ENCODE measurements at regions not wholly inside any gene's neighbourhood (a gene's known extent, or its start where the extent isn't known, plus 50 kb on each side); places are given as distances from the start of the nearest gene placed in this dataset.

- no peak for DNase-seq
Measured at GRCh38 chr12:34386016-34386415, 363.7 kb downstream of the ALG10 start.

GRCh38 chr12:34386621-34387255, 364.4 kb downstream of the ALG10 start:
- DNase-seq = no peak

DNA sequence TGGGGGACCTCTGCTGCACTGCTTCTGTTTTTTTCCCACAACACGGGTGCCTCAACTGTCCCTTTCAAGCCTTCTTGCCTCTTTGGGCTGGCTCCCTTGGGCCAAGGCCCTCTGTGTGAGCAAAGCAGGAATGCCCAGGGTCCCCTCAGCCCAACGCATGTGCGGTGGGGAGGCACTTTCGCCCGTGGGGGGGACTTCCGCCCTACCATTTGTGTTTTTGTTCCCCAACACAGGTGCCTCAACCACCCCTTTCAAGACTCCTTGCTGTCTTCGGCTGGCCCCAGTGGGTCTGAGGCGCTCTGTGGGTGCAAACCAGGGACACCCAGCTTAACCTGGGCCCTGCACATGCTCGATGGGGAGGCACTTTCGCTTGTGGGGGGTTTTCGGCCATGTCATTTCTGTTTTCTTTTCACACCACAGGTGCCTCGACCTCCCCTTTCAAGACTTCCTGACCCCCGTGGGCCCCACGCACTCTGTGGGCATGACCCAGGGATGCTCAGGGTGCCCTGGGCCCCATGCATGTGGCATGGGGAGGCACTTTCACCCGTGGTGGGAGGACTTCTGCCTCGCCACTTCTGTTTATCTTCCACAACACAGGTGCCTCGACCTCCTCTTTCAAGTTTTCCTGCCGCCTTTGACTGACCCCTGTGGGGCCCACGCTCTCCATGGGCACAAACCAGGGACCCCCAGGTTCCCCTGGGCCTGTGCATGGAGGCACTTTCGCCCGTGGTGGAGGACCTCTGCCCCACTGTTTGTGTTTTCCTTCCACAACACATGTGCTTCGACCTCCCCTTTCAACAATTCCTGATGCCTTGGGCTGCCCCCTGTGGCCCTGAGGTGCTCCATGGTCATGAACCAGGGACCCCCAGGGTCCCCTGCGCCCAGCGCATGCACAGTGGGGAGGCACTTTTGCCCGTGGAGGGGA, 365.7 kb downstream of the ALG10 start:
- DNase-seq = no peak

DNA sequence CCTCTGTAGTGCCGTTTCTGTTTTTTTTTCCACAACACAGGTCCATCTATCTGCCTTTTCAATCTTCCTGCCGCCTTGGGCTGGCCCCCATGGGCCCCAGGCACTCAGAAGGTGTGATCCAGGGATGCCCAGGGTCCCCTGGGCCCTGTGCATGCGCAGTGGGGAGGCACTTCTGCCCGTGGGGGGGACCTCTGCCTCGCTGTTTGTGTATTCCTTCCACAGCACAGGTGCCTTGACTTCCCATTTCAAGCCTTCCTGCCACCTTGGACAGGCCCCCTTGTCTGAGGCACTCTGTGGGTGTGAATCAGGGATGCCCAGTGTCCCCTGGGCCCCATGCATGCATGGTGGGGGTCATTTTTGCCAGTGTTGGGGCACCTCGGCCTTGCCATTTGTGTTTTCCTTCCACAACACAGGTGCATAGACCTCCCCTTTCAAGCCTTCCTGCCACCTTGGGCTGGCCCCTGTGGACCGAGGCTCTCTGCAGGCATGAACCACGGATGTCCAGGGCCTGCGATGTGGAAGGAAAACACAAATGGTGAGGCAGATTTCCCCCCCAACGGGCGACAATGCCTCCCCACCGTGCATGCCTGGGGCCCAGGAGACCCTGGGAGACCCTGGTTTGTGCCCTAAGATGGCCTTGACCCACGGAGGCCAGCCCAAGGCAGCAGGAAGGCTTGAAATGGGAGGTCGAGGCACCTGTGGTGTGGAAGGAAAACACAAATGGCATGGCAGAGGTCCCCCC, 366.5 kb downstream of the ALG10 start:
- DNase-seq = no peak

GRCh38 chr12:34389378-34390170, 367.3 kb downstream of the ALG10 start:
- no peak for DNase-seq

DNA sequence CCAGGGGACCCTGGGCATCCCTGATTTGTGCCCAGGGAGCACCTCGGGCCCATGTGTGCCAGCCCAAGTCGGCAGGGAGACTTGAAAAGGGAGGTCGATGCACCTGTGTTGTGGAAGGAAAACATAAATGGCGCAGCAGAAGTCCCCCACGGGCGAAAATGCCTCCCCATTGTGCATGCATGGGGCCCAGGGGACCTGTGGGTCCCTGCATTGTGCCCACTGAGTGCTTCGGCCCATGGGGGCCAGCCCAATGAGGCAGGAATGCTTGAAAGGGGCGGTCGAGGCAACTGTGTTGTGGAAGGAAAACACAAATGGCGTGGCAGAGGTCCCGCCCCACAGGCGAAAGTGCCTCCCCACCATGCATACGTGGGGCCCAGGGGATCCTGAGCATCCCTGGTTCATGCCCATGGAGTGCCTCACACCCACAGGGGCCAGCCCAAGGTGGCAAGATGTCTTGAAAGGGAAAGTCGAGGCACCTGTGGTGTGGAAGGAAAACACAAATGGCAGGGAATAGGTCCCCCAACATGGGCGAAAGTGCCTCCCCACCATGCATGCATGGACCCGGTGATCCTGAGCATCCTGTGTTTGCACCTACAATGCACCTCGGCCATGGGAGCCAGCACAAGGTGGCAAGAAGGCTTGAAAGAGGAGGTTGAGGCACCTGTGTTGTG, 368.0 kb downstream of the ALG10 start:
- DNase-seq = no peak

DNA sequence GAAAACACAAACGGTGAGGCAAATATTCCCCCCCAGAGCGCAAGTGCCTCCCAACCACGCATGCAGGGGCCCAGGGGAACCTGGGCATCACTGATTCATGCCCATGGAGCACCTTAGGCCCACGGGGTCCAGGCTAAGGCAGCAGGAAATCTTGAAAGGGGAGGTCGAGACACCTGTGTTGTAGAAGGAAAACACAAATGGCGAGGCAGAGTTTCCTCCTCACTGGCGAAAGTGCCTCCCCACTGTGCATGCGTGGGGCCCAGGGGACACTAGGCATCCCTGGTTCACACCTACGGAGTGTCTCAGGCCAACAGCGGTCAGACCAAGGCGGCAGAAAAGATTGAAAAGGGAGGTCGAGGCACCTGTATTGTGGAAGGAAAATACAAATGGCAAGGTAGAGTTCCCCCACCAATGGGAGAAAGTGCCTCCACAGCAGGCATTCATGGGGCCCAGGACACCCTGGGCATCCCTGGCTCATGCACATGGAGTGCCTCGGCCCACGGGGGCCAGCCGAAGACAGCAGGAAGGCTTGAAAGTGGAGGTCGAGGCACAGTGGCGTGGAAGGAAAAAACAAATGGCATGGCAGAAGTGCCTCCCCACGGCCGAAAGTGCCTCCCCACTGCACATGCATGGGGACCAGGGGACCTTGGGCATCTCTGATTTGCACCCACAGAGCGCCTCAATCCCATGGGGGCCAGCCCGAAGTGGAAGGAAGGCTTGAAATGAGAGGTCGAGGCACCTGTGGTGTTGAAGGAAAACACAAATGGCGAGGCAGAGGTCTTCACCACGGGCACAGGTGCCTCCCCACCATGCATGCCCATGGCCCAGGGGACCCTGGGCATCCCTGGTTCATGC, 368.8 kb downstream of the ALG10 start:
- DNase-seq = no peak

DNA sequence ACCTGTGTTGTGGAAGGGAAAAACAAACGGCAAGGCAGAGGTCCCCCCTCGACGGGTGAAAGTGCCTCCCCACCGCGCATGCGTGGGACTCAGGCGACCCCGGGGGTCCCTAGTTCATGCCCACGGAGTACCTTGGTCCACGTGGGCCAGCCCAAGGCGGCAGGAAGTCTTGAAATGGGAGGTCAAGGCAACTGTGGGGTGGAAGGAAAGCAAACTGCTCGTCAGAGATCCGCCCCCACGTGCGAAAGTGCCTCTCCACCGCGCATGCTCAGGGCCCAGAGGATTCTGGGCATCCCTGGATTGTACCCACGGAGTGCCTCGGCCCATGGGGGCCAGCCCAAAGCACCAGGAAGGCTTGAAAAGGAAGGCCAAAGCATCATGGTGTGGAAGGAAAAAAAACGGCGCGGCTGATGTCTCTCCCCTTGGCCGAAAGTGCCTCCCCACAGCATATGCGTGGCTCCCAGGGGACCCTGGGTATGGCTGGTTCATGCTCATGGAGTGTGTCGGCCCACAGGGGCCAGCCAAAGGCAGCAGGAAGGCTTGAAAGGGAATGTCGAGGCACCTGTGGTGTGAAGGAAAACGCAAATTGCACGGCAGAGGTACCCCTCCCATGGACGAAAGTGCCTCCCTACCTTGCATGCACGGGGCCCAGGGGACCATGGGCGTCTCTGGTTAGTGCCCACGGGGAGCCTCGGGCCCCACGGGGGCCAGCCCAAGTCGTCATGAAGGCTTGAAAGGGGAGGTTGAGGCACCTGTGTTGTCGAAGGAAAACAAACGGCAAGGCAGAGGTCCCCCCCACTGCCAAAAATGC, 369.7 kb downstream of the ALG10 start:
- DNase-seq = no peak

- DNase-seq = no peak
Measured at GRCh38 chr12:34392741-34393085, 370.4 kb downstream of the ALG10 start.

GRCh38 chr12:34393086-34393820, 371.0 kb downstream of the ALG10 start:
- no peak for DNase-seq

GRCh38 chr12:34393821-34394150, 371.5 kb downstream of the ALG10 start:
- DNase-seq = no peak

DNA sequence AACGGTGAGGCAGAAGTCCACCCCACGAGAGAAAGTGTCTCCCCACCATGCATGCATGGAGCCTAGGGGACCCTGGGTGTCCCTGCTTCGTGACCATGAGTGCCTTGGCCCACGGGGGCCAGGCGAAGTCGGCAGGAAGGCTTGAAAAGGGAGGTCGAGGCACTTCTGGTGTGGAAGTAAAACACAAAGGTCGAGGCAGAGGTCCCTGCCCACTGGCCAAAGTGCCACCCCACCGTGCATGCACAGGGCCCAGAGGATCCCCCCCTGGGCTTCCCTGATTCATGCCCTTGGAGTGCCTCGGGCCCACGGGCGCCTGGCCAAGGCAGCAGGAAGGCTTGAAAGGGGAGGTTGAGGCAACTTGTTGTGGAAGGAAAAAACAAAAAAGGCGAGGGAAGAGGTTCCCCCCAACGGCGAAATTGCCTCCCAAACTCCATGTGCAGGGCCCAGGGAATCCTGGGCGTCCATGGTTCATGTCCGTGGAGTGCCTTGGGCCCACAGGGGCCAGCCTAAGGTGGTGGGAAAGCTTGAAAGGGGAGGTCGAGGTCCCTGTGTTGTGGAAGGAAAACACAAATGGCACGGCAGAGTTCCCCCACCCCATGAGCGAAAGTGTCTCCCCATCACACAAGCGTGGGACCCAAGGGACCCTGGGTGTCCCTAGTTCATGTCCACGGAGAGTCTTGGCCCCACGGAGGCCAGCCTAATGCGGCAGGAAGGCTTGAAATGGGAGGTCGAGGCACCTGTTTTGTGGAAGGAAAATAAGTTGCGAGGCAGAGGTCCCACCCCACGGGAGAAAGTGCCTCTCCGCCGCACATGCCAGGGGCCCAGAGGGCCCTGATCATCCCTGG, 372.1 kb downstream of the ALG10 start:
- DNase-seq = no peak

DNA sequence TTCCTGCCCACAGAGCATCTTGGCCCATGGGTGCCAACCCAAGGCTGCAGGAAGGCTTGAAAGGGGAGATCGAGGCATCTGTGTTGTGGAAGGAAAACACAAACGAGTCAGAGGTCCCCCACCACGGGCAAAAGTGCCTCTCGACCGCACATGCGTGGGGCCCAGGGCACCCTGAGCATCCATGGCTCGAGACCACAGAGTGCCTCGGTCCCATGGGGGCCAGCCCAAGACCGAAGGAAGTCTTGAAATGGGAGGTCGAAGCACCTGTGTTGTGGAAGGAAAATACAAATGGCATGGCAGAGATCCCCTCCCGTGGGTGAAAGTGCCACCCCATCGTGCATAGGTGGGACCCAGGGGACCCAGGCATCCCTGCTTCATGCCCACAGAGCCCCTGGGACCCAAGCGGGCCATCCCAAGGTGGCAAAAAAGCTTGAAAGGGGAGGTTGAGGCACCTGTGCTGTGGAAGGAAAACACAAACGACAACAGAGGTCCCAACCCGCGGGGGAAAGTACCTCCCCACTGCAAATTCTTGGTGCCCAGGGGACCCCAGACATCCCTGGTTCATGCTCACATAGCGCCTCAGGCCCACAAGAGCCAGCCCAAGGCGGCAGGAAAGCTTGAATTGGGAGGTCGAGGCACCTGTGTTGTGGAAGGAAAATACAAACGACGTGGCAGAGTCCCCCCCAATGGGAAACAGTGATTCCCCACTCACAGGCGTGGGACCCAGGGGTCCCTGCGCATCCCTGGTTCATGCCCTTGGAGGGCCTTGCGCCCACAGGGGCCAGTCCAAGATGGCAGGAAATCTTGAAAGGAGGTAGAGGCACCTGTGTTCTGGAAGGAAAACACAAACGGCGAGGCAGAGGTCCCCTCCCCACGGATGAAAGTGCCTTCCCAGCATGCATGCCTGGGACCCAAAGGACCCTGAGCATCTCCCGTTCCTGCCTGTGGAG, 373.0 kb downstream of the ALG10 start:
- DNase-seq = no peak

DNA sequence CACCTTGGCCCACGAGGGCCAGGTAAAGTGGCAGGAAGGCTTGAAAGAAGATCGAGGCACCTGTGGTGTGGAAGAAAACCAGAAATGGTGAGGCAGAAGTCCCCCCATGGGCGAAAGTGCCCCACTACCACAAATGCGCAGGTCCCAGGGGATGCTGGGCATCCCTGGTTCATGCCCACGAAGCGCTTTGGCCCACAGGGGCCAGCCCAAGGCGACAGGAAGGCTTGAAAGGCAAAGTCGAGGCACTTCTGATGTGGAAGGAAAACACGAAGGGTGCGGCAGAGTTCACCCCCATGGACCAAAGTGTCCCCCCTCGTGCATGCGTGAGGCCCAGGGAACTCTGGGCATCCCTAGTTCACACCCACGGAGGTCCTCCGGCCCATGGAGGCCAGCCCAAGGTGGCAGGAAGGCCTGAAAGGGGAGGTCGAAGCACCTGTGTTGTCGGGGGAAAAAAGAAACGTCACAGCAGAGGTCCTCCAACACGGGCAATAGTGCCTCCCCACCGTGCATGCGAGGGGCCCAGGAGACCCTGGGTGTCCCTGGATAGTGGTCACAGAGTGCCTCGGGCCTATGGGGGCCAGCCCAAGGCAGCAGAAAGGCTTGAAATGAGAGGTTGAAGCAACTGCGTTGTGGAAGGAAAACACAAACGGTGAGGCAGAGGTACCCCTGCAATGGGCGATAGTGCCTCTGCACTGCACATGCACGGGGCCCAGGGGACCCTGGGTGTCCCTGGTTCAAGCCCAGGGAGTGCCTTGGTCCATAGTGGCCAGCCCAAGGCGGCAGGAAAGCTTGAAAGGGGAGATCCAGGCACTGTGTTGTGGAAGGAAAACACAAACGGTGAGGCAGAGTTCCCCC, 373.9 kb downstream of the ALG10 start:
- DNase-seq = no peak

GRCh38 chr12:34396861-34397590, 374.7 kb downstream of the ALG10 start:
- DNase-seq = no peak

Measured in CD4-positive, alpha-beta T cell treated with Interleukin-4 for 4 hours (primary cell).